GOT3 (cell line): ENCODE measurements at regions not wholly inside any gene's neighbourhood (a gene's known extent, or its start where the extent isn't known, plus 50 kb on each side); places are given as distances from the start of the nearest gene placed in this dataset.

ENCODE experiments used
- DNase-seq: peaks from one replicate; lab custom pipeline; 2025; ENCODE audit warnings: mixed read lengths; lab: John Stamatoyannopoulos, UW

- no peak for DNase-seq
Observed at GRCh38 chr1:181430015-181430885, 53.1 kb upstream of the CACNA1E start.
